Activated naive CD4-positive, alpha-beta T cell treated with anti-CD3 and anti-CD28 coated beads, Interleukin-2, amount 50 U/mL, for 72 hours (primary cell): ENCODE measurements at regions not wholly inside any gene's neighbourhood (a gene's known extent, or its start where the extent isn't known, plus 50 kb on each side); places are given as distances from the start of the nearest gene placed in this dataset.
A peak's percentile ranks its signal among the peaks of the same experiment; 100 is the strongest.

ENCODE experiments used
- ATAC-seq, 2 donors: fragments of 150-1000 bp; cut with Tn5 transposase; 2 replicates each; pipeline ENCODE4 v1.10.0; 2021; ENCODE audit warnings: mild to moderate bottlenecking in 2 of 2, moderate library complexity in 2 of 2
- DNase-seq, 2 donors: peaks; one replicate each; pipeline ENCODE4 v3.0.0; 2021 to 2022; ENCODE audit warnings: low spot score in 2 of 2
- H3K27ac Mint-ChIP-seq, 2 donors: one replicate each; pipeline ENCODE4 v1.8.0; 2022; ENCODE audit warnings: mild to moderate bottlenecking in 2 of 2, mixed read lengths in 2 of 2
- H3K36me3 Mint-ChIP-seq, 2 donors: one replicate each; pipeline ENCODE4 v1.8.0; 2022; ENCODE audit warnings: mixed read lengths in 2 of 2
- H3K9me3 Mint-ChIP-seq, 2 donors: one replicate each; pipeline ENCODE4 v1.8.0; 2022; ENCODE audit warnings: mixed read lengths in 2 of 2

DNA sequence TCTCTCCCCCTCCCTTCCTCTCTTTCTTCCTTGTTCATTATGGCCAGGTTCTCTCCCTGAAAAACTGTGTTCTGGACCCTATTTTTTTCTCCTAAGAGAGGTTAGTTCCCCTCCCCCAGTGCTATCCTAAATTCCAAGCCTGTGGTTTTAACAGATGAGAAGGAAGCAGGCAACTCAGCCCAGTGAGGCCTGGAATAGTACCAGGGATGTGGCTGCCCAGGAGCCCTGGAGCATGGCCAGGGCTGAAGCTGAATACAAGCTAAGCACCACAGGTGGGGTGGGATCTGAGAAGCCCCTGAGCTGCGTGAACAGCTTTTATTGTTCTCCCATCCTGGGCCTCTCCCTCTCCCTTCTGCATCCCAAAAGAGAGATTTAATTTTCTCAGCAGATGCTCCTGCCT, 1581.3 kb upstream of the TMEM132C start:
- Mint-ChIP-seq H3K27ac (no peak overlapping the region), H3K9me3 (peaks cover 9 to 18% of the 10 kb centered on the region in 2 donors), H3K36me3 (peaks cover 5 to 11% of the 10 kb centered on the region in 2 donors)
- no peak for DNase-seq
- ATAC-seq: no peak

DNA sequence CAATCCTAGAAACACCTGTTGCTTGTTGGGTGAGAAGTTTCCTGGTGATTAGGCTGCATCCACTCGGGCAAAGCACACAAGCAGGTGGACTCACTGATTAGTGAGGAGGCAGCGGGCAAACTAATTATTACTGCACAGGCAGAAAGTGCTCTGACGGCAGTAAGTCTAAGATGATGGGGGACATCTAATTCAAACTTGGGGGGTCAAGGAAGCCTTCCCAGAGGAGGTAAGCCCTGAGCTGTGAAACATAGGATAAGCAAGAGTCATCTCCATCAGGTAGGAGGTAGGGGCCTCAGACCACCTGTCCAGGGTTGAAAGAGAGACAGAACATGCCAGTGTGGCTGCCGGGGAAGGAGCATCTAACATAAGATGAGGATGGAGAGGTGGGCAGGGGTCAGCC, 1578.4 kb upstream of the TMEM132C start:
- ATAC-seq (no peak), DNase-seq (no peak)
- H3K27ac Mint-ChIP-seq: no peak overlapping the region
- peaks cover 5 to 7% of the 10 kb centered on the region in 2 donors for H3K36me3 Mint-ChIP-seq
- peaks cover 7 to 12% of the 10 kb centered on the region in 2 donors for H3K9me3 Mint-ChIP-seq

DNA sequence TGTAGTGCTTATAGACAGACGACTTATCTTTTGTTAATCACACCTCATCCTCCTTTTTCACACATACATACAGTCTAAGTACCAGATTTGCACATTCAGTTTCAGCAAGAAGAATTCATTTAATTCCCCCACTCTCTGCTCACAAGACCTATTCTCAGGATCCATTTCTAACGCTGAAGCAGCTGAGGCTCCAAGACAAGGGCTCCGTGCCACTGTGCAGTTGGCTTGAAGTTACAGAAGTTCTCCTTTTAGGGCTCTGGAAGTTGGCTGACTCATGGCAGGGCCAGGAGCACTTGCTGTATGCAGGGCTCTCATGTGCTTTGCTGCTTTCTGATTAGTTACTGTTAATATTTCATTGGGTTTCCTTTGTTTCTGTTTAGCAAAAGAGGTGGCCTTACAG, 1566.9 kb upstream of the TMEM132C start:
- H3K36me3 Mint-ChIP-seq: peaks cover 0 to 5% of the 10 kb centered on the region in 2 donors
- H3K27ac Mint-ChIP-seq: no peak overlapping the region
- no peak for DNase-seq
- H3K9me3 Mint-ChIP-seq: peaks cover 10% of the 10 kb centered on the region in 2 donors
- ATAC-seq: no peak

DNA sequence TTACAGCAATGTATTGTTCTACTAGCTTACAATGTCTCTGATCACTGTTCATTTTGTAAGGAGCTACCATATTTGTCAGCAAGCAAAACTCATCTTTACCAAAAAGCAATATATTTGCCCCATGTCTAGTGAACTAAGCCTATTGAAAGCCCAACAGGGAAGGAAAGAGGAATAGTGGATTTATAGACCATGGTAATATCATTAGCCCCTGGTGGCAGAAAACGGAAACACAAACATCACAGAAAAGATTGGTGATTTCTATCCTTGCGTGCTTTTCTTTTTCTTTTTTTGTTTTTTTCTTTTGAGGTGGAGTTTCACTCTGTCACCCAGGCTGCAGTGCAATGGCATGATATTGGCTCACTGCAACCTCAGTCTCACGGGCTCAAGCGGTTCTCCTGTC, 1562.4 kb upstream of the TMEM132C start:
- no peak for ATAC-seq
- Mint-ChIP-seq H3K27ac (no peak overlapping the region), H3K9me3 (peaks cover 5 to 6% of the 10 kb centered on the region in 2 donors), H3K36me3 (peaks cover 0 to 5% of the 10 kb centered on the region in 2 donors)
- no peak for DNase-seq

DNA sequence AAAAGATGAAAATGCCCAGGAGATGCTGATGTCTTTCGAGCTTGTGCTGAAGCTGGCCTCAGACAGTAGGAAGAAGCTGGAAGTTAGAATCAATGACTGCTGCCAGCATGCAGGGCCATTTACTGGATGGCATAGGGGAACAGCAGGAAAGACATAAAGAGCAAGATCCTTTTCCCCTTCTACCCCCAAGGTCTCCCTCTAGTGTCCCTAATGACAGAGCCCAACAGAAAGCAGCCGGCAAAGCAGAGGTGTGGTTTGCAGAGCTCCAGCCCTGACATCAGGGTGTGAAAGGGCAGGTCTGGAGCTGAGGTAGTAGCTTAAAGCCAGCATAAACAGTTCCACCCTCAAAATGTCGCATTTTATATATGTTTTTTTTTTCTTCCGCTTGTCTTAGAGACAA, 1560.7 kb upstream of the TMEM132C start:
- no peak overlapping the region for H3K27ac Mint-ChIP-seq
- ATAC-seq: no peak
- no peak for DNase-seq
- H3K36me3 Mint-ChIP-seq: no peaks in the 10 kb centered on the region
- peaks cover 0 to 3% of the 10 kb centered on the region in 2 donors for H3K9me3 Mint-ChIP-seq

DNA sequence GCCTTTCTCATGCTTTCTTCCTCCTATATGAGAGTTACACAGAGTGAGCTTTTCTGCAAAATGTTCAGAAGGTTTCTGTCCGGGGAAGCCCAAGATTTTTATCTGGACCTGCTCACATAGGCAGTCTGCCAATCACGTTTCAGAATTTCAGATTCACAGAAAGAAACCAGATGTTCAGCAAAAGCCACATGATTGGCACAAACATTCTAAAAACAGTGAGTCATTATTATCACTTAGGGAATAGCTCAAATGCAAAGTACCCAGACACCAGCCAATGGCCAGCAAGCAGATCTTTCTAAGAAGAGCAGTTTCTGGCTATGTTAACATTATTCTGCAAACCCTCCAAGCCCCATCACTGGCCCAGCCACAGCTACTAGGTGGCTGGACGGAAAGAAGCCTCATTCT, 1558.5 kb upstream of the TMEM132C start:
- peak; percentile 89 to 90 for ATAC-seq
- peaks cover 0 to 3% of the 10 kb centered on the region in 2 donors for H3K9me3 Mint-ChIP-seq
- no peak overlapping the region for H3K27ac Mint-ChIP-seq
- DNase-seq: no peak
- no peaks in the 10 kb centered on the region for H3K36me3 Mint-ChIP-seq

DNA sequence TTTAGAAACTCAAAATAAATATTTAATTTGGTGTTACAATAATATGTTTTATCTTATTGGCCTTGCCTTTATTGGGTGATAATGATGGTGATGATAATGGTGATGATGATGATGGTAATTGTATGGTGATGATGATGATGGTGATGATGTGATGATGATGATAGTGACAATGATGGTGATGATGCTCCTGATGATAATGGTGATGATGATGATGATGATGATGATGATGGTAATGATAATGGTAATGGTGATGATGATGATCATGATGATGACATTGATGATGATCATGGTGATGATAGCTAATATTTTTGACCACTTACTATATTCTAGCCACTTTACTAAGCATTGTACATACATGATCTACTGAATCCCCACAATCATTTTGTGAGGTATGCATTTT, 1548.6 kb upstream of the TMEM132C start:
- Mint-ChIP-seq H3K36me3 (peaks cover 10 to 14% of the 10 kb centered on the region in 2 donors), H3K27ac (no peak overlapping the region), H3K9me3 (peaks cover 12 to 17% of the 10 kb centered on the region in 2 donors)
- ATAC-seq (no peak), DNase-seq (no peak)

DNA sequence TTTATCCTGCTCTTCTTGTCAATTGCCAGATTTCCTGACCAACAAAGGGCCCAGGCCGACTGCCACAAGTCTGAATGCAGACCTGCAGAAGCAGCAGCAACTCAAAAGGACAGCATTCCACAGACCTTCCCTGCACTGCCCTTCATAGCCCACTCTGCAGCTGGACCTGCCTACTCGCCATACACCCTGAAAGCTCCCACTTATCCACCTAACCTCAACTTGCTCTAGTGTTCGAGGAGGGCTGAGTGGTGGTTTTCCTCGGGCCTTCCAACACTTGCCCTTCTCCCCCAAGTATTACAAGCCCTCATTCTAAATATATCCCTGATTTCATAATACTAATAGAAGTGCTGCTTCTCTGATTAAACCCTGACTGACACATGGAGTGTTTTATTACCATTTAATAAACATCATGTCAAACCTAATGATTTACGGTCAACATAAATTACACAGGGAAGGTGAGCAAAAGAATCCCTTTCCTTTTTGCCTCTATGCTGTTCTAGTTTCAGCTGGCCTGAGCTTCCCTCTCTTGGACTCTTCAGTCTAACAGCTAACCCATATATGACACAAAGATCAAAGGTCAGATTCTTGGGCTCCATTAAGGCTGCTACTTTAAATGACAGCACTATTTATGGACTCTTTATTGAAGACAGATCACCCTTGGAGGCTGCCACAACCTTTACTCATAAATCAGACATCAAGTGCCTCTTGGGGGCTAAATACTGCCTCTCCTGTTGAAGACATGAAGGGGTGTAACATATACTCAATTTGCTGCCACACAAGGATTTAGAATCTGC, 1546.9 kb upstream of the TMEM132C start:
- Mint-ChIP-seq H3K9me3 (peaks cover 14 to 19% of the 10 kb centered on the region in 2 donors), H3K27ac (no peak overlapping the region), H3K36me3 (peaks cover 6 to 14% of the 10 kb centered on the region in 2 donors)
- no peak for DNase-seq
- no peak for ATAC-seq

DNA sequence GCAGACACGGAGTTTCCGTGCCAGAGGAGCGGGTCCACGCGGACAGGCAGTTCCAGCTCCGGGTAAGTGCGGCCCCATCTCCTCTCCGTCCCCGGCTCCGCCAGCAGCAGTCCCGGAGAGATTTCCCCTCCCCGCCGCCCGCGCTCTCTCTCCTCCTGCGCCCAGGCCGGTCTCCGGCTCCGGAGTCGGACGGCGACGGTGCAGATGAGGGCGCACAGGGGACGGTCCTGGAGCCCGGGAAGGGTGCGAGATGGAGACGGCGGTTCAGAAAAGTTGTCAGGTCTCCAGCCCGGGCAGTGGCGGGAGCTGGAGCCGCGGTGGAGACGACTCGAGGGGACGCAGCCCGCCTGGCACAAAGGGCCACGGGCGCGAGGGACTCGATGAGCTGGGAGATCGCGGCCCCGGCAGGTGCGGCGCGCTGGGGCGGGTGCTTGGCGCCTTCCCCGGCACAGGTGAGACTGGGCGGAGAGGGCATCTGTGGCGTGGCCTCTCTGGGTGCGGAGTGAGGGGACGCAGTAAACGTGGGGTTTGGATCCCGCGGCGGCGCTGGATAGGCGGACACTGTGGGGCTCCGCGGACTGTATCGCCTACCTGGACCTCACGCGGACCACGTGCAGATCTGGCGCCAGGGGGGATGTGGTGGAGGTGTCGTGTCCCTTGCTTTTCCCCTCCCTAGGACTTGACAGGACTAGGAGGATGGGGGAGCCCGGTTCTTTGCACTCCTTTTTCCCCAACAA, 1540.3 kb upstream of the TMEM132C start:
- ATAC-seq: no peak
- DNase-seq: no peak
- Mint-ChIP-seq H3K36me3 (peaks cover 12 to 16% of the 10 kb centered on the region in 2 donors), H3K27ac (no peak overlapping the region), H3K9me3 (peaks cover 4 to 5% of the 10 kb centered on the region in 2 donors)

DNA sequence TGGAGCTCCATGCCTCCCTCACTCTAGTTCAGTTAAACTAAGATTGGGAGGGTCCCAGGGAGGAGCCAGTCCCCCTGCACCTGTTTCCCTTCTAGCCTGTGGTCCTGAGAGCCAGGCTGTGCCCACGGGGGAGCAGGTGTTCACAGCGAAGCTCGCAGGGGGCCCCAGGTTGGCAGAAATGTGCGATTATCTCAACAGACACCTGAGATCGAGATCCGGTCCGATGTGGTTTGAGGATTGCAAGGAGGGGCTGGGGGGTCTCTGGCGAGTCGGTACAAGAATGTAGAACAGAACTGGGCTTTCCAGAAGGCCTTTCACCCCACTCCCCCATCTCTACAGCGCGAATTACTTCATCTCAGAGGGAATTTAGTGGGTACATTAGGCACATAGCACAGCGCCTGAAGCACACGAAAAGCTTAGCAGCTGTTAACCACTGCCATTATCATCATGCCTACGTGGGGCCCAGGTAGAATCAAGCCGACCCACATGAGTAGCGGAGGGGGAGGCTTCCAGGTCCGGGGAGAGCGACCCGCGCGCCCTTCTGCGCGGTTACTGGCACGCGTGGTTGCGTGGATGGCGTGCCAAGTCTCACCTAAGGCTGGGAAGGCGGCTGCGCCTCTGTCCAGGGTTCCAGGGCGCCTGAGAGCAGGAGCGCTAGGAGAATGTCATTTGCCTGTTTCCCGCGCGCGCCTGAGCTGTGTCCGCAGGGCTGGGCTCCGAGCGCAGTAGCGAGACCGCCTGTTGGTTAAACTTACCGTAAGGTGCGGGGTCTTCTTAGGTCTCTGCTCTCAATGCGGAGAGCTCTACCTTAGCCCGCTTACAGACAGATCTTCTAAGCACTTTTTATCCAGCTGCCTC, 1539.5 kb upstream of the TMEM132C start:
- H3K36me3 Mint-ChIP-seq: peaks cover 12 to 16% of the 10 kb centered on the region in 2 donors
- H3K27ac Mint-ChIP-seq: no peak overlapping the region
- peaks cover 4 to 5% of the 10 kb centered on the region in 2 donors for H3K9me3 Mint-ChIP-seq
- no peak for ATAC-seq
- DNase-seq: no peak

DNA sequence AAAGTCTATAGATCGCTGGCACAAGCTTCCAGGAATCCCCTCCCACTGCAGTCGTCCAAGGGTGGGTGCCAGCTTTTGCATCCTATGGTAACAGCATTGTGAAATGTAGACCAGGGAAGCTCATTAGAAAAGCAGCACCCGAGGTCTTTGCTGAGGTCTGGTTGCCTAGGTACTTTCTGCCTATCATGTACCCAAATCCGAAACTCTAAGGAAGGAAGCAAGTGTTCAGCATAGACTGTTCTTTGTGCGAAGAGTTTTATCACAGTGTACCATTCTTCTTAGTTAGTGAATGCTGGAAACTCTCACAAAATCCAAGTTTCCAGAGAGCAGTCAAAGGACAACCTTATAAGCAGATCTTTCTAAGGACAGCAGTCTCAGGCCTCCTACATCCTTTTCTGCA, 1532.7 kb upstream of the TMEM132C start:
- Mint-ChIP-seq H3K27ac (no peak overlapping the region), H3K36me3 (no peaks in the 10 kb centered on the region), H3K9me3 (no peaks in the 10 kb centered on the region)
- no peak for ATAC-seq
- DNase-seq: no peak

DNA sequence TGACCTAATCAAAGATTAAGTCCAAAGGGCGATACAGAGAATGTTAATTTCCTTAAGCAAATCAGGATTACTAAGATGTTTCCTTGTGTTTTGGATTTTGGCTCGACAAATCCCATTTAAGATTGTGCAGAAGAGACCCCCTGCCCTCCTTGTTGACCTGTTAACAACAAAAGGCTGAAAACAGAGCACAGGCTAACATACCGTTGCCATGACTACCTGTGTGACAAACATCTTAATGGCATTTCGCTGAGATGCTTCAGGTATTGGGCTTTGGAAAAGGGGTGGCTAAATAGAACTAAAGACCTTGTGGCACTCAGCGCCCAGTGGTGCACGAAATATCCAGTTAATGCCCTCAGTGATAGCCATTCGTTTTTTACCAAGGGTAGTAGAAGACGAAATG, 1532.3 kb upstream of the TMEM132C start:
- ATAC-seq (no peak), DNase-seq (no peak)
- no peaks in the 10 kb centered on the region for H3K36me3 Mint-ChIP-seq
- H3K9me3 Mint-ChIP-seq: no peaks in the 10 kb centered on the region
- H3K27ac Mint-ChIP-seq: no peak overlapping the region

DNA sequence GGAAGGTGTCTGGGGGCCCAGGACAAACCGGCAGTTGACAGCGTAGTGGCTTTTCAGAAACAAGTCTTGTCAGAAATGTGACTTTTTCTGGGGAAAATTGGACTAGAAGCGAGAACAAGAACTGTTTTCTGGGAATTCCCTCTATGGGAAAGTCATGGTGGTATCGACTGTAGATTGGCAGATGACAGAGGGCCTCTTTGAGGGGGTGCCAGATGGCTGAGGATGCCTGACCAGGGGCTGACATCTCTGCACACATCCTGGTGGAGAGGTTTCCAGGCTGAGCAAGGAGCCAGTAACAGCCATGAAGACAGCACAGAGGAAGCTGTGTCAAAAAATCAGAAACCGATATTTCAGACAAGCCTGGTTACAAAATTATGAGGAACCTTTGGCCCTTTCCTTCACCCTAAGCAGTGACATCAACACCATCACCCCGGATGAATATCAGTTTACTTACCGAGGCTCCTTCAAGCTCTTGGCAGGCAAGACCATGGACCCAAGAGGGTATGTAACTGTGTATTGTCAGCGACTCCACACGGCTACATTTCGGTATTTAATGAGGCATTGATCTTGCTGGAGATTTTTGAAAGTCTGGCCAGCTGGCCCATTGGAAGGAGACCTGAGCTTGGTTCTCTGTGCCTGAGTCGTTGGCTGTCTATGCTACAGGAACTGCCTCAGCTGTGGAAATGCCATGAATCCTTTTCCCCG, 1525.3 kb upstream of the TMEM132C start:
- Mint-ChIP-seq H3K9me3 (peaks cover 4% of the 10 kb centered on the region in 2 donors), H3K36me3 (no peaks in the 10 kb centered on the region), H3K27ac (no peak overlapping the region)
- ATAC-seq: no peak
- no peak for DNase-seq

DNA sequence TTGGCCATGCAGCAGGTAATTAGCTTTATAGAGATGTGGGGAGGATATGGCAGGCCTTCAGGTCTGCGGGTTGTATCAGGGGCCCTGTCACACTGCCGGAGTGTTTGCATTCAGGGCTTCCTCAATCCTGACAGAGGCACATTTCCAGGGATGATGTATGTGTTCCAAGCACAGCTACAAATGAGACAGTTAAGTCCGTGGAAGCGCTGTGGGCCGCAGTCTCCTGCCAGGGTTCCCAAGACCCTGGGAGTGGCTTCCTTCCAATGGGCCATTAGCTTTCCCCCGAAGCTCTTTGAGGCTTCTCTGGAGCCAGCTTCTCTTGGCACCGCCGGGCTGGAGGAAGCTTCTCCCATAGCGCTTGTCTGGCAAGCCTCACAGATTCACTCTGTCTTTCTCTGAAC, 1524.7 kb upstream of the TMEM132C start:
- ATAC-seq (no peak), DNase-seq (no peak)
- no peak overlapping the region for H3K27ac Mint-ChIP-seq
- no peaks in the 10 kb centered on the region for H3K36me3 Mint-ChIP-seq
- peaks cover 4% of the 10 kb centered on the region in 2 donors for H3K9me3 Mint-ChIP-seq

DNA sequence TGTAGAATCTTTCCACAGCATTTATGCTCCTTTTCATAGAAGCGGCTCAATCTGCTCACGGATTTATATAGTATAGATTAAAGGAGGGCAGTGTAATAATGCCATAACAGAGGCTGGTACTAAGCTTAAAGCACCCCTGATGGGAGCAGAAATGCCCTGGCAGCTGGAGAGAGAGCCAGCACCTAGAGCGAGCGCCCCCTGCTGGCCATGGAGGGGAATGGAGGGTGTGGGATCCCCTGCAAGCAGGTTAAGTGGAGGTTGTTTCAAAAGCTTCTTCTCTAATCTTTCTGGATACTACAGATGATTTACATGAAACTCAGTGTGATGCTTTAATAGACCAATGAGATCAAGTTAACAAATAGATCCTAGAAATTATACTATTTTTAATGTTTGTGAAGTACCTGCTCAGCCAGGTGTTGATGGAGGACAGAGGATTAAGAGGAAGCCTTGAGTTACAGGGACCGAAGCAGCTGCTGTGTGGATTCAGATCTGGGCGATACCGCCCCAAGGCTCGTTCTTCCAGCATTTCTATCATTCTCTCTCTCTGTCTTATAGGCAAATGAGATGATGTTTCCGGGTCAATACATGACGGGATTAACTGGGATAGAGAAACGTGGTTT, 1519.3 kb upstream of the TMEM132C start:
- H3K27ac Mint-ChIP-seq: no peak overlapping the region
- no peaks in the 10 kb centered on the region for H3K36me3 Mint-ChIP-seq
- ATAC-seq (peak; percentile 56 to 70), DNase-seq (peak in 1 of 2 donors; percentile 76)
- peaks cover 0 to 7% of the 10 kb centered on the region in 2 donors for H3K9me3 Mint-ChIP-seq

DNA sequence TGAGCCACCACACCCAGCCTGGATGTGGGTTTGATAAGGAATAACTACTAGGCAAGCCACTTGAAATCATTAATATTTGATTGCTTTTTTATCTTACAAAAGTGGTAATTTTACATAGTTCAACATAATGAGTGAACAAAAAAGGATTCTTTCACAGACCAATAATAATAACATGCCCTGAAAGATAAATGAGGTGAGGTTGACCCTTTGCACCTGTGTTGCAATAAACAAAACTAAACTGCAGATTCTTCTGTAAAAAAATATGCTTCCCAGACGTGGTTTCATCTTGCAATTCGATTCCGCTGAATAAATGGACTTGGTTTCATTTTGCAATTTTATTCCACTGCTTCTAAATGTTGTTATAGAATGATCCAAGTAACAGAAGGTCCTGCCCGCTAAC, 1514.9 kb upstream of the TMEM132C start:
- ATAC-seq (no peak), DNase-seq (no peak)
- Mint-ChIP-seq H3K9me3 (peaks cover 0 to 20% of the 10 kb centered on the region in 2 donors), H3K36me3 (peaks cover 0 to 5% of the 10 kb centered on the region in 2 donors), H3K27ac (no peak overlapping the region)
